ENCODE measurements at regions not wholly inside any gene's neighbourhood (a gene's known extent, or its start where the extent isn't known, plus 50 kb on each side); places are given as distances from the start of the nearest gene placed in this dataset.
A peak's percentile ranks its signal among the peaks of the same experiment; 100 is the strongest.

GRCh38 chr2:67840460-67841068 is 222.2 kb downstream of the C1D start:
- Histone ChIP-seq H3K36me3 (ENCODE audit: insufficient read depth, low read length) (no peaks in the 10 kb centered on the region), H3K9me3 (ENCODE audit: low read length) (no peaks in the 10 kb centered on the region), H3K4me3 (ENCODE audit: low read length) (no peak overlapping the region), H3K4me2 (ENCODE audit: low read length) (no peak overlapping the region), H3K27ac (ENCODE audit: low read length) (no peak overlapping the region), H3K9me2 (ENCODE audit: insufficient read depth, low read length) (no peaks in the 10 kb centered on the region), H3K79me2 (replicated peaks; ENCODE audit: insufficient read depth, low read length) (no peaks in the 10 kb centered on the region), H4K20me1 (ENCODE audit: insufficient read depth) (no peaks in the 10 kb centered on the region), H3K27me3 (ENCODE audit: insufficient read depth, low read depth, low read length) (no peaks in the 10 kb centered on the region), H2AFZ (ENCODE audit: low read depth, low read length) (no peak overlapping the region), H3F3A (ENCODE audit: insufficient read depth, low read length, poor library complexity, severe bottlenecking) (no peaks in the 10 kb centered on the region), H3K9ac (ENCODE audit: low read length) (no peak overlapping the region)
- TF ChIP-seq SMC3 (conservative IDR thresholded peaks at IDR 0.05; ENCODE audit: poor library complexity) (peak; percentile 78), RAD21 (conservative IDR thresholded peaks at IDR 0.05) (peak; percentile 82), EP300 (conservative IDR thresholded peaks at IDR 0.05; ENCODE audit: poor library complexity, severe bottlenecking) (no peak), EZH2 (IDR thresholded peaks at IDR 0.05; ENCODE audit: borderline replicate concordance, insufficient read depth, low read length, poor library complexity, severe bottlenecking) (no peak), TAF1 (IDR thresholded peaks at IDR 0.05; ENCODE audit: low read depth) (no peak), POLR2AphosphoS5 (IDR thresholded peaks at IDR 0.05) (no peak), MXI1 (conservative IDR thresholded peaks at IDR 0.05; ENCODE audit: poor library complexity, severe bottlenecking) (no peak)
- TF ChIP-seq, protein P1, sequence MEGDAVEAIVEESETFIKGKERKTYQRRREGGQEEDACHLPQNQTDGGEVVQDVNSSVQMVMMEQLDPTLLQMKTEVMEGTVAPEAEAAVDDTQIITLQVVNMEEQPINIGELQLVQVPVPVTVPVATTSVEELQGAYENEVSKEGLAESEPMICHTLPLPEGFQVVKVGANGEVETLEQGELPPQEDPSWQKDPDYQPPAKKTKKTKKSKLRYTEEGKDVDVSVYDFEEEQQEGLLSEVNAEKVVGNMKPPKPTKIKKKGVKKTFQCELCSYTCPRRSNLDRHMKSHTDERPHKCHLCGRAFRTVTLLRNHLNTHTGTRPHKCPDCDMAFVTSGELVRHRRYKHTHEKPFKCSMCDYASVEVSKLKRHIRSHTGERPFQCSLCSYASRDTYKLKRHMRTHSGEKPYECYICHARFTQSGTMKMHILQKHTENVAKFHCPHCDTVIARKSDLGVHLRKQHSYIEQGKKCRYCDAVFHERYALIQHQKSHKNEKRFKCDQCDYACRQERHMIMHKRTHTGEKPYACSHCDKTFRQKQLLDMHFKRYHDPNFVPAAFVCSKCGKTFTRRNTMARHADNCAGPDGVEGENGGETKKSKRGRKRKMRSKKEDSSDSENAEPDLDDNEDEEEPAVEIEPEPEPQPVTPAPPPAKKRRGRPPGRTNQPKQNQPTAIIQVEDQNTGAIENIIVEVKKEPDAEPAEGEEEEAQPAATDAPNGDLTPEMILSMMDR (IDR thresholded peaks at IDR 0.05; ENCODE audit: poor library complexity, severe bottlenecking), result peak; percentile 75
- TF ChIP-seq, protein P2, sequence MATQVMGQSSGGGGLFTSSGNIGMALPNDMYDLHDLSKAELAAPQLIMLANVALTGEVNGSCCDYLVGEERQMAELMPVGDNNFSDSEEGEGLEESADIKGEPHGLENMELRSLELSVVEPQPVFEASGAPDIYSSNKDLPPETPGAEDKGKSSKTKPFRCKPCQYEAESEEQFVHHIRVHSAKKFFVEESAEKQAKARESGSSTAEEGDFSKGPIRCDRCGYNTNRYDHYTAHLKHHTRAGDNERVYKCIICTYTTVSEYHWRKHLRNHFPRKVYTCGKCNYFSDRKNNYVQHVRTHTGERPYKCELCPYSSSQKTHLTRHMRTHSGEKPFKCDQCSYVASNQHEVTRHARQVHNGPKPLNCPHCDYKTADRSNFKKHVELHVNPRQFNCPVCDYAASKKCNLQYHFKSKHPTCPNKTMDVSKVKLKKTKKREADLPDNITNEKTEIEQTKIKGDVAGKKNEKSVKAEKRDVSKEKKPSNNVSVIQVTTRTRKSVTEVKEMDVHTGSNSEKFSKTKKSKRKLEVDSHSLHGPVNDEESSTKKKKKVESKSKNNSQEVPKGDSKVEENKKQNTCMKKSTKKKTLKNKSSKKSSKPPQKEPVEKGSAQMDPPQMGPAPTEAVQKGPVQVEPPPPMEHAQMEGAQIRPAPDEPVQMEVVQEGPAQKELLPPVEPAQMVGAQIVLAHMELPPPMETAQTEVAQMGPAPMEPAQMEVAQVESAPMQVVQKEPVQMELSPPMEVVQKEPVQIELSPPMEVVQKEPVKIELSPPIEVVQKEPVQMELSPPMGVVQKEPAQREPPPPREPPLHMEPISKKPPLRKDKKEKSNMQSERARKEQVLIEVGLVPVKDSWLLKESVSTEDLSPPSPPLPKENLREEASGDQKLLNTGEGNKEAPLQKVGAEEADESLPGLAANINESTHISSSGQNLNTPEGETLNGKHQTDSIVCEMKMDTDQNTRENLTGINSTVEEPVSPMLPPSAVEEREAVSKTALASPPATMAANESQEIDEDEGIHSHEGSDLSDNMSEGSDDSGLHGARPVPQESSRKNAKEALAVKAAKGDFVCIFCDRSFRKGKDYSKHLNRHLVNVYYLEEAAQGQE (IDR thresholded peaks at IDR 0.05; ENCODE audit: borderline replicate concordance), result no peak

DNA sequence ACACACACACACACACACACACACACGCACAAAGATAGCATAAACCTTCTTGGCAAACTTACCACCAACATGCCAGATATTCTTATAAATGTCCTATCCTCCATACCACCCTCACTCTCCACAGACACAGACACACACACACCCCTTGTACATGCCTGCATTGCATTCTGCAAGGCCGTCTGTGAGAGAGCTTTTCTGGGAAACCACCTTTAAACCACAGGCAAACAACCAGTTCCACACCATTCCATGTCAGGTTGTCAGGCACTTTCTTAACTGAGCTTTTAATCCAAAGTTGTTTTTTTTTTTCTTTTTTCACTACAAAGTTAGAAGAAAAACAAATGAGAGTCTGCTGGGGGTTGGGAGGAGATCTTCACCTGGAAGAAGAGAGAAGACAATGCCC is 221.1 kb downstream of the C1D start:
- Histone ChIP-seq H3K9ac (ENCODE audit: low read length) (no peak overlapping the region), H3K9me3 (ENCODE audit: low read length) (no peaks in the 10 kb centered on the region), H3K27ac (ENCODE audit: low read length) (no peak overlapping the region), H3K36me3 (ENCODE audit: insufficient read depth, low read length) (no peaks in the 10 kb centered on the region), H3F3A (ENCODE audit: insufficient read depth, low read length, poor library complexity, severe bottlenecking) (no peaks in the 10 kb centered on the region), H3K9me2 (ENCODE audit: insufficient read depth, low read length) (no peaks in the 10 kb centered on the region), H3K4me3 (ENCODE audit: low read length) (no peak overlapping the region), H3K79me2 (replicated peaks; ENCODE audit: insufficient read depth, low read length) (no peaks in the 10 kb centered on the region), H4K20me1 (ENCODE audit: insufficient read depth) (no peaks in the 10 kb centered on the region), H3K27me3 (ENCODE audit: insufficient read depth, low read depth, low read length) (no peaks in the 10 kb centered on the region), H2AFZ (ENCODE audit: low read depth, low read length) (no peak overlapping the region), H3K4me2 (ENCODE audit: low read length) (no peak overlapping the region)
- TF ChIP-seq POLR2AphosphoS5 (IDR thresholded peaks at IDR 0.05), result no peak
- TF ChIP-seq EZH2 (IDR thresholded peaks at IDR 0.05; ENCODE audit: borderline replicate concordance, insufficient read depth, low read length, poor library complexity, severe bottlenecking), result no peak
- no peak for TF ChIP-seq EP300 (conservative IDR thresholded peaks at IDR 0.05; ENCODE audit: poor library complexity, severe bottlenecking)
- no peak for TF ChIP-seq TAF1 (IDR thresholded peaks at IDR 0.05; ENCODE audit: low read depth)
- no peak for TF ChIP-seq RAD21 (conservative IDR thresholded peaks at IDR 0.05)
- TF ChIP-seq, protein P2 (IDR thresholded peaks at IDR 0.05; ENCODE audit: borderline replicate concordance), result no peak
- TF ChIP-seq MXI1 (conservative IDR thresholded peaks at IDR 0.05; ENCODE audit: poor library complexity, severe bottlenecking), result no peak
- TF ChIP-seq, protein P1 (IDR thresholded peaks at IDR 0.05; ENCODE audit: poor library complexity, severe bottlenecking), result no peak
- no peak for TF ChIP-seq SMC3 (conservative IDR thresholded peaks at IDR 0.05; ENCODE audit: poor library complexity)

Data from neural cell (in vitro differentiated cells).